ENCODE measurements at regions not wholly inside any gene's neighbourhood (a gene's known extent, or its start where the extent isn't known, plus 50 kb on each side); places are given as distances from the start of the nearest gene placed in this dataset.

- DNase-seq (ENCODE audit: low spot score), result no peak
Observed at GRCh38 chr2:105621038-105621437, 123.7 kb upstream of the NCK2 start.

DNA sequence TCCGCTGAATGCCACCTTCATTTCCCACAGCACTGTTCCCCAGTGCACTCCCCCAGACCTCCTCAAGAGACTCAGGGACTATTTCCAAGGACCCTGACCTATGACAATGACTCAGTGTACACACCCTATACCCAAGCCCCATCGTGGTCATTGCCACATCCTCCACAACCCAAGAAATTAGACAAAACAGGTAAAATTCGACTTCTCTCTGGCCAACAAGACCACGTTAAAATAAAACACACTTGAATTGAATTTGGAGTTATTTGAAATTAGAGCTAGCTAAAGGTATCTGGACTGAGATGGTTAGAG is 126.4 kb upstream of the NCK2 start:
- no peak for DNase-seq (ENCODE audit: low spot score)

- DNase-seq (ENCODE audit: low spot score), result no peak
Observed at GRCh38 chr2:105617631-105618350, 126.9 kb upstream of the NCK2 start.

- DNase-seq (ENCODE audit: low spot score), result no peak
Observed at GRCh38 chr2:105615305-105615704, 129.4 kb upstream of the NCK2 start.

DNA sequence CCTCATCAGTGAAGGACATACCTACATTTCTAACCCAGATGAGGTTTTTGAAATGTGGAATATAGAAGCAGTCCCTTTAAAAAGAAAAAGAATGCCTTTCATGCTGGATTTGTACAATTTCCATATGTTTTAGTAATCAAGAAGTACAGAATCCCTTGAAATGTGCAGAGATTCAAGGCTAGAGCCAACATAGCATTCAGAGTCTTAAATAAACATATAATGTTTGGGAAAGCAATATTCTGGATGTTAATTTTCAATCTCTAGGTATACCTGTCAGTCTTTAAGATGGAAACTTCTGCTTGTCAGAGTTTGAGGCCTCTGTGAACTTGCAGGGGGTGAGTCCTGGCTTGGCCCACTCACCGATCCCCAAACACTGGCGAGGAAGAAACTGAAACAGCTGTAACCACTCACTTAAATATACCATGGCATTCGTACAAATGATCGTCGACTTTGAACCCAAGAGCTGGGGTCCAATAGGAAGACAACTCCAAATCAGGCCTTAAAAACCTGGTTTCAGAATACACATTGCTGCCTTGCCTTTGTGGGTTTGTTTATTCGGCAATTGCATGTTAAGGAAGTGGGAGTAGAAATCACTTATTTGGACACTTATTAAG is 132.8 kb upstream of the NCK2 start:
- DNase-seq (ENCODE audit: low spot score), result no peak

DNA sequence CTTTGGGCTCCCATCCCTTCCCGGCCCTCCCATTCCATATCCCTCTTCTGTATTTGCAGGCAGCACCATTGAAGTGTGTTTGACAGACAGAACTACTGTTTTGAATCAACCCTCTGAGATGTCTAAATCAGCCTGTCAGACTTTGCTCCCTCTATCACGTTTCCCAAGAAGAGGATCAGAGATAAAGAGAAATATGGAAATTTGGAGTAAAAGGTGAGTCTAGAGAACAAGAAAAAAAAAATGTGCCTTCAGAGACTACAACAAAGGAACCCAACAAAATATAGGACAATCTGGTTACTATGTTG is 133.4 kb upstream of the NCK2 start:
- no peak for DNase-seq (ENCODE audit: low spot score)

- DNase-seq (ENCODE audit: low spot score), result peak; percentile 95
Observed at GRCh38 chr2:105610576-105611332, 134.0 kb upstream of the NCK2 start.

DNA sequence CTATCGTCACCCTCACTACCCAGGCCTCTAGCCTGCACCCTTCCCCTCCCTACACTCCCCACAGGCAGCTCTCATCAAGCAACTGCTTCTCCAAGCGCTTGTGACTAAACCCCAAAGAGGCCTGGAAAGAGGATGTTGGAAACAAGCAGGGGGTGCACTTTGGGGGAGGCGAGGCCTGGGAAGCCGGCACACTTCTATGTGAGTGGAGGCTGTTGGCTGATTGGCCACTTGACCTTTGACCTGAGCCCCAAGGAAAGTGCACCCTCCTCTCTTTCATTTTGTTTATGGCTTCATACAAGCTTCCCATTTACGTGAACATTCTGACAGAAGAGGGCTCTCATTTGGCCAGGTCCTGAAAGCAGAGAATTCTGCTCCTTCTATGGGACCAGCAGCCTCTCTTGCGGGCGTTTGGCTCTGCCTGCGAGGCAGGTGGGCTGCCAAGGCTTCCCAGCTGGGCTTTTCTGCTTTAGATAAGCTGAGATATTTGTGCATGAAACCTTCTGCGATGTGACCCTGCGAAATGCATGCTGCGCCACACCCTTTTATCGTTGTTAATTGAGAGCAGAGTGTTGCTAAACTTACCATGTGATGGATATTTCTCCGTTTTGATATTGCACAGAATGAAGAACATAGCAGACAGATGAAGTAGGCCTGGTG is 134.8 kb upstream of the NCK2 start:
- no peak for DNase-seq (ENCODE audit: low spot score)

GRCh38 chr2:105607920-105608504 is 136.7 kb upstream of the NCK2 start:
- no peak for DNase-seq (ENCODE audit: low spot score)

GRCh38 chr2:105606081-105606480 is 138.6 kb upstream of the NCK2 start:
- no peak for DNase-seq (ENCODE audit: low spot score)

DNA sequence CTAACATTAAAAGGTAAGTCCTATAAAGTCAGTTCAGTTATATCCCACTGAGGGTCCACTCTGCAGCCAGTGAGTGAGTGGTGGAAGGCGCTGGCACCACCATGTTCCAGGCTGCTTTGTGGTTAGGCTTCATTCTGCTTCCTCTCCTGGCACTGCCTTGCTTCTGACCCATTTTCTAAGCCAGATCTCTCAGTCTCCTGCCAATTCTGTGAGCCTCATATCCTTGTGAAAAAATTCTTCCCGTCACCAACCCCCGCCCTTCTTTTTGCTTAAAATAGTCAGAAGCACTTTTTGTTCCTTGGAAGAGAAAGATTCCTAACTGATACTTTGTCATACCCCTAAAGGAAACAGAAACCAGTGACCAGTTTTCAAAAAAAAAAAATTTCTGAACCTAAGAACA is 139.8 kb upstream of the NCK2 start:
- no peak for DNase-seq (ENCODE audit: low spot score)

- no peak for DNase-seq (ENCODE audit: low spot score)
Observed at GRCh38 chr2:105600949-105601794, 143.5 kb upstream of the NCK2 start.

DNA sequence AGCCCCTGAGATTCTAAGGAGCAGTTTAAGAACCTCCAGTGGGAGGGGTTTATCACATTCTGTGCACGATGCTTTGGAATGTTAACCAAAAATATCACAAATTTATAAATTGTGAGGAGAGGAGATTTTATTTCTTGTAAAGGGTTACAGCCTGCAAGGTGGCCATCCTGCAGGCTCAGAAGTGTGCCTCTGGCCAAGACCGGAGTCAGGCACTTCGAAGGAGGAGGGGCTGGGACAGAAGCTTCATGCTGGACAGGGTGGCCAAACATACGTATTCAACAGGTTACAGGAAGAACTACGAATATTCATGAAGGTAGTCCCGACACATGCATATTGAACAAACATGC is 144.1 kb upstream of the NCK2 start:
- DNase-seq (ENCODE audit: low spot score), result no peak

- DNase-seq (ENCODE audit: low spot score), result no peak
Observed at GRCh38 chr2:105600037-105600442, 144.7 kb upstream of the NCK2 start.

GRCh38 chr2:105598829-105599698 is 145.6 kb upstream of the NCK2 start:
- no peak for DNase-seq (ENCODE audit: low spot score)

DNA sequence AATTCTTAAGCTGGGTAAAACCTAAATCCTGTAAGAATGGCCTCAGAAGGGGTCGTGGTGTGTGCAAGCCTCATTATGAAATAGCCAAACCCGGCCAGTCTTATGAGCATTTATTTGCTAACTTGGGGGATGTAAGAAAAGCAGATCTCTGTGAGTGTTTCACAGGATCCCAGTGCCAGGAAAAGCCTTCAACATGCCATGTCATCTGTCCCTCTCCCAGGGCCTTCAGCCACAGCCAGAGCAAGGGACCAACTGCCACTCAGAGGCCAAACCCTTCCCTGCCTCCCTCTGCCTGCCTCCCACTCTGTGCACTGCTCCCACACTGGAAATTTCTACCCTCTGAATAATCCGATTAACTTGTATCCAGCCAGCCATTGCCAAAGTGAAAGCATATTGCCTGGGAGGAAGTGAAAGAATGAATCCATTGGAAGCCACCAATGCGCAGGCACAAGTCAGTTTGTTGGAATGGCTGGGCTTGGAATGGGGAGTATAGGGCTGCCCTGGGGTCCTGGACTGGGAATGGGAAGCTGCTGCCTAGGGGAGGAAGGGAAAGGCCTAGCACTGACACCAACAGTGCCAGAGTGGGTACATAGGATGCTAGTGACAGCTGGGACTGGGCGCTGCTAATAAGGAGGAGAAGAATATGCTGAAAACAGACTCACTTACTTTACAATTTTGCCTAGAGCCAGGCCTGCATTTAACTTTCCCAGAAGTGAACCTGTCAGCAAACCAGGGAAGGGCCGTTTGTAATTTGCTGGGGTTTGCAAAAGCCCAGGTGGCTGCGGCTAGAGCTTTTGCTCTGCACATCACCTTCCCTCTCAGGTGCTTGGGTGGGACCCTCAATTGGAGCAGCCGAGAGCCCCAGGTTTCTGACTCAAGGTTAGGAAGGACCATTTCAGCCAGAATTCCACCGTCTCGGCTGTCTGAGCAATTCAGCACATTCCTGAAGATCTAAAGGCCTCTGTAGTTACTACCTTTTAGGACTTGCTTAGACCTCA is 146.6 kb upstream of the NCK2 start:
- no peak for DNase-seq (ENCODE audit: low spot score)

DNA sequence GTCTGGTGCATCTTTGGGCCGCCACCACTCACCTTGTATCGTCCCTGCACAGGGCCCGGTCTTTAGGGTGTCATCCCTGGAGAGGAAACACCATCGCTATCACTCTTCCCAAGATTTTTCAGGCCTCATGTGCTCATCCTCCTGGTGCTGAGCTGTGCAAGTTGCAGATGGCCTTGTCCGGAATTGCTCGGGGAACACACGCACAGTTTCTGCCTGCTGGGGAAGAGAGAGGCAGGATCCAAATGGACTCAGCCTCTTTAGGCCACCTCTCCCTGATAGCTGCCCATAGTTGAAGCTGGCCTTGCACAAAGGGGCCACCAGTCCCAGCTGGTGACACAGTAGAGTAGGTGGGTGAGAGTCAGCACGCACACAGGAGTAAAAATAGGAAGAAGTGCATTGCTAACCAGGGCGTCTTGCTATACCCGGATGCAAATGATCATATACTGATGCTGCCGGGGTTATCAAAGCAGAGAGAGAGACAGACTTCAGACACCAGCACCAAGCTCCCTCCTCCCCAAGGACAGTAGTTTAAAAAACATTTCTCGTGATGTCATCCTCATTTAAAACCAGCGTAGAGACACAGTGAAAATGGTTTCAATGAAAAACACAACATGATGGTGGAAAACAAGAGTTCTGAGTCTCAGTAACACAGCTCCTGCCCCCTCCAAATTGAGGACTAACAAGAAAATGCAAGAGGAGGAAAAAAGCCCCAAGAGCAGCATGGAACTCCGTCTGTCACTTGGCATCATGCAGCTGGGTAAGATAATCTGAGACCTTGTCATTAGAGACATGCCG is 147.5 kb upstream of the NCK2 start:
- no peak for DNase-seq (ENCODE audit: low spot score)

DNA sequence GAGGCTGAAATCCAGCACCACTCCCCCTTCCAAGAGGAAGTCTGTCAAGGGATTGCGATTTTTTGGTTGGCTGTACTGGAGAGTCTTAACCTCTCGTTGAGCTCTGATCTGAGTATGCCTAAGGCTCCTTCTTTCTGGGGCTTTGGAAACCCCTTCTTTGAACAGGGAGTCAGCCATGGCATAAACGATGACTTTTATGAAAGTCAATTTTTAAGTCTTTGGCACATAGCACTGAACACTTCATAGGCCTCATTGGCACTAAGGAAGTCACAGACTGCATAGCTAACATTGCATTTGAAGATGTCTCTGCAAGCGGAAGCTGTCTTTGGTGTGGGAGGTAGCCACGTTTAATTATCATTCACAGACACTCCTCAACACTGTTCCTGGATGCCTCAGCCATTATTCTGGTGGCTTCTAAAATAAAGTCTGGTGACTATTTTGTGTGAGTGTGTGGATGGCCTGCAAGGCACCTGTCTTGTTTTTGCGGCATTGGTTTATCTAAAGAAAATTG is 148.2 kb upstream of the NCK2 start:
- no peak for DNase-seq (ENCODE audit: low spot score)

DNA sequence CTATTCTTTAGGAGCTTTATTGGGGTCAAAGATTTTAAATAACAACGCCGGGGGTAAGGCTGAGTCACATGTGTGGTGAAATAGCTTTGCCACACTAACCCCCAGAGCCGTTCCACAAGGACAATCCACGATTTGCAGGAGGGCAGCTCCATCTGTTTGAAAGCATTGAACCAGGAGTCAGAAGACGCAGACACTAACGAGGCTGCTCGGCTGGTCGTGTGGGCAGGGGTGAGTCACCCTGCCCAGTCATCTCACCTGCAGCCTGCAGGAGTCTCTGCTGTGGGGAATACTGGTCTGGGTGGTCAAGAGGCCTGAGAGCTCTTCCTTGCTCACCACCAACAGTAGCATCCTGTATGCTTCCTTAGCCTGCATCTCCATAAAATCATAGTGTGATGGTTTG is 149.2 kb upstream of the NCK2 start:
- no peak for DNase-seq (ENCODE audit: low spot score)

Measured in COLO829 (cell line).